Transverse colon (tissue), 4 donors: ENCODE measurements at regions not wholly inside any gene's neighbourhood (a gene's known extent, or its start where the extent isn't known, plus 50 kb on each side); places are given as distances from the start of the nearest gene placed in this dataset.

ENCODE experiments used
- CTCF ChIP-seq, 5 experiments: fragments of 200-600 bp in 3 of 5; fragments of 450-650 bp in 2 of 5; sonication (generic) in 3 of 5; IDR thresholded peaks; 1 replicate in 2 of 5; 2 replicates in 3 of 5; pipeline ENCODE4 v1.5.1; 2016 to 2017; ENCODE audit warnings: antibody characterized with exemption in 5 of 5, inconsistent platforms in 3 of 5, mild to moderate bottlenecking in 2 of 5, moderate library complexity in 1 of 5
- EP300 ChIP-seq: sonication (generic); formaldehyde crosslinking; IDR thresholded peaks from one replicate; pipeline ENCODE4 v1.6.1; 2017; ENCODE audit warnings: antibody characterized with exemption, low read depth
- POLR2A ChIP-seq: fragments of 450-650 bp; IDR thresholded peaks from one replicate; pipeline ENCODE4 v1.6.1; 2016; ENCODE audit warnings: antibody characterized with exemption, mild to moderate bottlenecking, moderate library complexity
- POLR2AphosphoS5 ChIP-seq, 3 donors: sonication (generic); formaldehyde crosslinking; IDR thresholded peaks; one replicate each; pipeline ENCODE4 v1.6.1; 2016; ENCODE audit warnings: antibody characterized with exemption in 3 of 3

- TF ChIP-seq CTCF (IDR thresholded peaks at IDR 0.05) = no peak
- no peak for TF ChIP-seq POLR2A
- TF ChIP-seq EP300 = no peak
- no peak for TF ChIP-seq POLR2AphosphoS5 (IDR thresholded peaks at IDR 0.05)
Measured at GRCh38 chr2:198966269-198966668, 491.5 kb downstream of the SATB2 start.
